IPS DF 19.7 (cell line): ENCODE measurements at regions not wholly inside any gene's neighbourhood (a gene's known extent, or its start where the extent isn't known, plus 50 kb on each side); places are given as distances from the start of the nearest gene placed in this dataset.

ENCODE experiments used
- DNase-seq: peaks from one replicate; pipeline ENCODE4 v3.0.0-alpha.2; 2013; ENCODE audit warnings: low read depth, low spot score

GRCh38 chrX:69365349-69365748 lies 138.8 kb upstream of the NALF2 start:
- no peak for DNase-seq

GRCh38 chrX:69362856-69363255 lies 141.3 kb upstream of the NALF2 start:
- DNase-seq: no peak

GRCh38 chrX:69362354-69362753 lies 141.8 kb upstream of the NALF2 start:
- no peak for DNase-seq

DNA sequence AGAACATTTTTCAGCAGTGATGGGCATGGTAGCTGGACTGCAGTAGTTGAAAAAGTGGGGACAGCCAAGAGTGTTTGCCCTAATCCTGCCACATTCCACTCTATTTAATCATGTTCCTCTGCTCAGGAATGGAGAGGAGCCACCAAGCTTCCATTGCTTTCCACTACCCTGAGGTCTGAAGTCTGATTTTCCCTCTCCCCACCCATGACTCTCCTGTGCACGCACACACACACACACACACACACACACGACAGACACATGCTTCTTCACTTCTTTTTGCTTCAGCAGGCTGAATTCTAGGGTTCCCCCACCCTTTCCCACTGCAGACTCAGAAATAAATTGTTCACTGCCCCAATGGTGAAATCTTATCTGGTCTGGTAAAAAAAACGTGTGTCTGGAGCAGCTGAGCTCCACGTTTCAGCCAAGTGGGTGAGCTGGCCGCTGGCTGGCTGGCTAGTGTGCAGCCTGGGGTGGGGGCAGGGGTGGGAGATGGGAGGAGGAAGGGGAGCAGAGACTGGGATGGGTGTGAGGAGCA lies 142.7 kb upstream of the NALF2 start:
- no peak for DNase-seq

- DNase-seq: no peak
These were observed 146.8 kb upstream of the NALF2 start for GRCh38 chrX:69357317-69357716.

DNA sequence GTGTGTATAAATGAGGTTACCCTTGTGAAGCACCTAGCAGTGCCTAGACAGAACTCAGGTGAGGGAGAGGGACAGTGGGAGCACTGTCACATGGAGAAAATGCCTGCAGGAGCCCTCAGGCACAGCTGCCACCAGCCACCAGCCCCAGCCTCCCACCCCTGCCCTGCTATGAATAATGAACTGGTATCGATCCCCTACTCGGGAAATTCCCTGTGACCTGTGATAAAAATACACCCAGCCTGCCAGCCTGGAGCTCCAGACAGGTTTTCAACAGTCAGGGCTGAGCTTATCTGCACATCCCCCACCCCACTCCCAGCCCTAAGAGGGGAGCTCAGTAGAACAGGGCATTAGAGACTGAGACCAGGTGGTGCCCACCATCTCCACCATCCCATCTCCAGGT lies 159.6 kb upstream of the PJA1 start:
- no peak for DNase-seq

DNA sequence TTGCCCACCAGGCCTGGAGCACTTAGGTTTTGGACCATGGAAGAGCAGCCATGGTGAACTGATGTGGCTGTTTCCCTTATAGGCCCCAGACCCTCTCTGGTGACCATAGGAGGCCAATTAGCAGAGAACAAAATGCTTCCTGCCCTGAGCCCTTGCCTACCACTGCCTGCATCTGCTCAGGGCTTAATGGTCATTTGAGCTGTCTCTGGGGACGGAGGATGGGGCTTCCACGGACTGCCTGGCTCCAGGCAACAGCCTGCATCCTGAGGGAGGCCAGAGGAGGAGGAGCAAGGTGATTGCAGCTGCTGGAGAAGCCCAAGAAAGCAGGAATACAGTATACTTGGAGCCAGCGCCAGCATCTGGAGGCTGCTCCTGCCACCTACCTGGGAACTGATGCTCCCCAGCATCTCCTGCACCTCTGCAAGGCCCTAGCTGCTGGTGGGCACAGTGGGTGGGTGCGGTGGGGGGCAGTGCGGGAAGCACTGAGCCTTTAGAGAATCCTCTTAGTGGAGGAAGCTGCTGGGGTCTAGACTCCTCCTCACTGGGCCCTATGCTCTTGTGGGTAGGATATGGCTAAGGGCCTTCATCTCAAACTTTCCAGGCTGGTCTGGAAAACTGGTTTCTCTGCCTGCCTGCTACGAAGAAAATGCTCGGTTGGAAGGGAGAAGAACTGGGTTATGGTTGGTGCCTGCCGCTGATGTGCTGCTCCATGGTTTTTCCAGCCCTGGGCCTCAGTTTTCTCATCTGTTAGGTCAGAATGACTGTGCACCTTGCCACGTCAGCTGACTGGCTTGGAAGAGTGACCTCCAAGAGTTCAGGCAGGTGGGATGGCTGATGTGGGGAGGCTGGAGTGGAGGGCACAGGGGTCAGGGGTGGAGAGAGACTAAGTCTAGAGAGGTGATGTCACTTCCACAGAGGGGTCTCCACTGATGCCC lies 158.8 kb upstream of the PJA1 start:
- no peak for DNase-seq

DNA sequence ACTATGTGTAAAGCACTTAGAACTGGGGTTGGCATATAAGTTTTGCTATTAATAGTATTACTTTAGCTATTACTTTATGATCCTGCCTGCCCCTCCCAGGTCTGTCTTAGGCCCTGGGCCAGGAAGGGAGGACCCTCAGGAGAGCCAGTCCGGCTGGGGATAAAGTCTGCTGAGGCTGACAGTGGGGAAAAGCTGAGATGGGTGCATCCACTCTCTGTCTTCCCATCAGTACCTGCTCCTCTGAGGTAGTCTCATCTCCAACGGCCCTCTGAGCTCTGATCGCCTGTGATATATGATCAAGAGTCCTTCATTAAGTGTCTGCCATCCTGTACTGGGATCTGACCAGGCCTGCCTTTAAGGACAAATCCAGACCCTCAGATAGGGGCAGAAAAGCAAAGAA lies 156.5 kb upstream of the PJA1 start:
- DNase-seq: no peak

- no peak for DNase-seq
These were observed 155.9 kb upstream of the PJA1 start for GRCh38 chrX:69321006-69321655.

DNA sequence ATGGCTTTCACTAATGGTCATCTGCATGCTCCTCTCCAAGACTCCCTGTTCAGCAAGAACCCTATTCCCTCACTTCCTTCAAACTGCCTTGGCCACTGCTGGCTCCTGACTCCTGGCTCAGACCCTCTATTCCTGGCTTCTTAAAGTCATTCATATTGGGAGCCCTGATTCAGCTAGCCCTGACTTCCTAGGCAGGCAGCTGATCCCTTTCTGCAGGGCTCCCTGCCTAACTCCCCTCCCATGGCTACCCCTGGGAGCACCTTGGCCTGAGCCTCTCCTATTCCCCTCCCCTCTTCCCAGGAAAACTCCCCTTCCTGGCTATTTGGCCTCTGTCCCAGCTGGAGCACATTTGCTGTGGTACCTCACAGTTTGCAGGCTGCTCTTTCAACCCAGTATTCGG lies 154.9 kb upstream of the PJA1 start:
- DNase-seq: no peak

GRCh38 chrX:69319376-69319775 lies 154.1 kb upstream of the PJA1 start:
- DNase-seq: no peak

DNA sequence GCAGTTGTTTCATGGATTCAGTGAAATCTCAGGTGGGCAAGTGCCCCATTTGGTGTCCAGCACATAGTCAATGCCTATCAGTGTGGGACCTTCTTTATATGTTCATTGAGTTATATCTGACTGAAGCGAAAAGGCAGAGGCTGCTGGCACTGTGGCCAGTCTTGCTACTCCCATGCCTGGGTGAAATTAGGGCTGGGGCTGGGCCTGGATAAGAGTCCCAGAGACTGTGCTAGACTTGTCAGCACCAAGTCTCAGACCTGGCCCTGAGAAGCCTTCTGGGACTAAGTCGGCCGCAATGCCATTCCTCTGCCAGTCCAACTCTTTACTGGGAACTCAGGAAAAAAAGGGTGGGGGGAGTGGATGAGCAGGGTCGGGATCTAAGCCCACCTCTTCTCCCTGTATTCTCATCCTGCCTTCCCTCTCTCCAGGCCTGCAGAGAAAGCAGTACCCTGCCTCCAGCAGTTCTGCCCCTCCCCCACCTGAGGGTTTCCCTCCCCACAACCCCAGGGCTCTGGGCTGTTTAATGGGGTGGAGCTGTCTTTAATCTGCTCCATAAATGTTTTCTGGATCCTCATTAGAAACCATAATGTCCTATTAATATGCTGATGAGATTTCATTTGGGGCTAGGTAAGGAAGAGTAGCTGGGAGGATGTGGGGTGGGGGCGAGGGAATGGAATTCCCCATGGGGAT lies 153.5 kb upstream of the PJA1 start:
- no peak for DNase-seq

DNA sequence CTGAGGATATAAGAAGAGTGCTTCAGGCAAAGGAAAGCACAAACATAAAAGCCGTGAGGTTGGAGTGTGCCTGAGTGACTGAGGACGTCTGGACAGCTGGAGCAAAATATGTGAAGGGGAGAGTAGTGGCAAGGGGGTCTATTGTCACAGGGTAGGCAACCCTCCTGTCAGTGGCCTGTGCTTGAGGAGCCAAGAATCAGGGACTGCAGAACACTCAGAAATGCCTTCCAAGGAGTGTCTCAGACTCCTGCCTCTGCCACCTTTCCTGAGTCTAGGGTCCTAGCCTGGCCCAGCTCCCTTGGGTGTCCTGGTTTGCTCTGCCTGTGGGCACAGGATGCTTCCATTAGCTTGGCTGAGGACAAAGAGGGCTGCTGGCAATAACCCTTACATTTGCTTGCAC lies 152.5 kb upstream of the PJA1 start:
- no peak for DNase-seq

DNA sequence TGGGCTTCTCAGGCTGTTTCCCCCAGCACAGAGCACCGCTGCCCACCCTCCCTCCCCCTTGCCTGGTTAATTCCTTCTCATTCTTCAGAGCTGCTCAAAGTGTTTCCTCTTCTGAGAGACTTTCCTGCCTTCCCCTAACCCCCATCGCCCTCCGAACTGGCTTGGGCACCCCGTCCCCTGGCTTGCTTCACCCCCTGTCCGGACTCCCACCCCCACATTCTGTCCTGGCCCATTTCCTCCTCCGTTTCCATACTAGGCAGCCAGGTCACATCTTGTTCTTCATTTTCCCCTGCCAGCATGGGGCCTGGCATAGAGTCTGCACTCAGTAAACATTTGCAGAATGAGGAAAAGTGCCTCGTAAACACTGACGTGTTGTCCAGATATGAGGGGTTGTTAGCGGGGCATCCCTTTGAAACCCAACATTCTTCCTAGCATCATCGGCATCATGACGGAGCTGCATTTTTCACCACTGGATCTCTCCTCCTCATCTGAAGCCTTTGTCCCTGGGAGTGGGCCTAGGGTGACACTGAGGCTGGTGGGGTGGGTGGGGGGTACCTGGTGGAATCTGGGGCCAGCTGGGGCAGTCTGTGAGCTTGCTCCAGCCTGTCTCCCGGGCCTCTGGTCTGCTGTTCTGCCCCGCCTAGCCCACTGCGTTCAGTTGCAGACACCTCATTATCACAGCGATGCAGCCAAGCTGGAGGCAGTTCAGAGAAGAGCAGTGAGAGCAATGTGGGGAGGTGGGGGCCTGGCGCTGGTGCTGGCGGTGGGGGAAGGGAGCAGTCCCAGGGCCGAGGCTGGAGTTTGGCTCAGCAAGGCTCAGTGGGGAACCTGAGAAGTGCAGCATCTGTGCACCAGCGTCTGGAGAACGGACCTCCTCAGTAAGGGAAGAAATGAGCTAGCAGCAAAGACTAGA lies 149.4 kb upstream of the PJA1 start:
- DNase-seq: no peak

- no peak for DNase-seq
These were observed 148.5 kb upstream of the PJA1 start for GRCh38 chrX:69313617-69314290.

DNA sequence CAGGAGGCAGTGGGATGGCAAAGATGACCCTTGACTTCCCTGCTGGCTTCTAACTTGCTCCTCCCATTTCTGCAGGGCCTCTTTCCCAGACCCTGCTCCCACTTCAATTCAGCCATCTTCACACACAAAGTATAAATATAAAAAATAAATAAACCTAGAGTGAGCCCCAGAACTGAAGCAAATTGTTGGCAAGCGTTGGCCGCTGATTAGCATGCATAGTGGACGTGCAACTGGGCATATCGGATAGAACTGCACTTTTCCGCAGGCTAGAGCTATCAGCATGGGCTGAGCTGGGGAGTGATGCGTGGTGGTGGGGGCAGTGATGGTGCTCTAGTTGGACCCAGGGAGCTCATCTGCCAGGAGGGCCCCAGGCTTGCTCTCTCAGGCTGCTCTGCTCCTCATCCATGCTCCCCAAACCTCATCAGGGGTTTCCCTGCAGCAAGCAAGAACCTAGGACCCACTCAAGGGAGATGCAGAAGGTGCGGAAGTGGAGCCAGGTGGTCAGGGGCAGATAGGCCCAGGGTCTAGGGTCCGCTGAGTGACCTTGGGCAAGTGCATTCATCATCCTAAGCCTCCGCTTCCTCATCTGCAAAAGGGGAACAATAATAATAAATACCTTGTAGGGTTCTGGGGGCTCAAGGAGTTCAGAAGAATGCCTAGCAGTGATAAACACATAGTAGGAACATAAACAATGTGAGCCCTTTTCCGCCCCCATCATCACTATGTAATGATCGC lies 146.8 kb upstream of the PJA1 start:
- DNase-seq: no peak

- no peak for DNase-seq
These were observed 144.0 kb upstream of the PJA1 start for GRCh38 chrX:69309074-69309792.

GRCh38 chrX:69307756-69308155 lies 142.5 kb upstream of the PJA1 start:
- no peak for DNase-seq

GRCh38 chrX:69307029-69307428 lies 141.8 kb upstream of the PJA1 start:
- no peak for DNase-seq
